Myocyte (in vitro differentiated cells): ENCODE measurements at regions not wholly inside any gene's neighbourhood (a gene's known extent, or its start where the extent isn't known, plus 50 kb on each side); places are given as distances from the start of the nearest gene placed in this dataset.

Source experiments
- DNase-seq: peaks from one replicate; pipeline ENCODE4 v3.0.0-alpha.2; 2012; ENCODE audit warnings: low read depth

- DNase-seq: no peak
Measured at GRCh38 chrX:149992918-149993317, 54.6 kb upstream of the EOLA2 start.

GRCh38 chrX:149993989-149994388 is 55.7 kb upstream of the EOLA2 start:
- DNase-seq: peak; percentile 56

- DNase-seq: no peak
Measured at GRCh38 chrX:149996515-149996914, 58.2 kb upstream of the EOLA2 start.

GRCh38 chrX:150005027-150005426 is 66.7 kb upstream of the EOLA2 start:
- no peak for DNase-seq

- no peak for DNase-seq
Measured at GRCh38 chrX:150007356-150007755, 69.1 kb upstream of the EOLA2 start.

- no peak for DNase-seq
Measured at GRCh38 chrX:150012647-150013381, 74.5 kb upstream of the EOLA2 start.

GRCh38 chrX:150014525-150014924 is 76.2 kb upstream of the EOLA2 start:
- DNase-seq: no peak

- DNase-seq: no peak
Measured at GRCh38 chrX:150017868-150018267, 79.6 kb upstream of the EOLA2 start.

- no peak for DNase-seq
Measured at GRCh38 chrX:150018931-150019361, 80.7 kb upstream of the EOLA2 start.

- DNase-seq: no peak
Measured at GRCh38 chrX:150028692-150029091, 90.4 kb upstream of the EOLA2 start.

- DNase-seq: no peak
Measured at GRCh38 chrX:150032742-150033141, 94.5 kb upstream of the EOLA2 start.

GRCh38 chrX:150034788-150035187 is 96.5 kb upstream of the EOLA2 start:
- no peak for DNase-seq

GRCh38 chrX:150035531-150035930 is 97.2 kb upstream of the EOLA2 start:
- peak; percentile 33 for DNase-seq

- DNase-seq: peak; percentile 68
Measured at GRCh38 chrX:150036181-150036580, 97.9 kb upstream of the EOLA2 start.

GRCh38 chrX:150036641-150037040 is 98.3 kb upstream of the EOLA2 start:
- no peak for DNase-seq

GRCh38 chrX:150037041-150037440 is 98.8 kb upstream of the EOLA2 start:
- no peak for DNase-seq

- peak; percentile 14 for DNase-seq
Measured at GRCh38 chrX:150038315-150038714, 100.0 kb upstream of the EOLA2 start.

- peak; percentile 13 for DNase-seq
Measured at GRCh38 chrX:150038986-150039599, 100.8 kb upstream of the EOLA2 start.

- no peak for DNase-seq
Measured at GRCh38 chrX:150041208-150041607, 102.9 kb upstream of the EOLA2 start.

- peak; percentile 15 for DNase-seq
Measured at GRCh38 chrX:150044556-150044955, 106.3 kb upstream of the EOLA2 start.

GRCh38 chrX:150047818-150048217 is 109.5 kb upstream of the EOLA2 start:
- DNase-seq: no peak

- DNase-seq: no peak
Measured at GRCh38 chrX:150049647-150050046, 111.4 kb upstream of the EOLA2 start.

GRCh38 chrX:150050387-150050786 is 112.1 kb upstream of the EOLA2 start:
- no peak for DNase-seq
